Activated CD4-positive, CD25-positive, alpha-beta regulatory T cell (primary cell): ENCODE measurements at regions not wholly inside any gene's neighbourhood (a gene's known extent, or its start where the extent isn't known, plus 50 kb on each side); places are given as distances from the start of the nearest gene placed in this dataset.

Experiments used
- DNase-seq, 4 experiments: peaks; one replicate each; lab custom pipeline; 2025; lab: John Stamatoyannopoulos, UW

DNA sequence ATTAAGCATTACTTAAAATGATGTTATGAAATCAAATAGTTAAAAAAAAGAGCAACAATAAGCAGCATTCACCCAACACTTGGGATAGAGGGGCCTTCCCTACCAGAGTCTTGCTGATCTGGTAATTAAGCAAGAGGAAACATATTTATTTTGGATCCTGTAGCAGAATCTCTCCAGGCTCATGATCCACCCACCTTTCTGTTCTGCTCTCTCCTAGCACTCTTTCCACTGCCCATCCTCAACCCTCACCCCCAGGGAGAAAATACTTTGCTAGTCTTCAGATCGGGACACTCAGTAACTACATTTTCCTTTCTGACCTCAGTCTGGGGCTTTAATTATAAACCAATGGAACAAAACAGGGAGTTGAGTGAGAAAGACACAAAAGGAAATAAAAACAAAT, 1541.9 kb downstream of the AACS start:
- no peak for DNase-seq

DNA sequence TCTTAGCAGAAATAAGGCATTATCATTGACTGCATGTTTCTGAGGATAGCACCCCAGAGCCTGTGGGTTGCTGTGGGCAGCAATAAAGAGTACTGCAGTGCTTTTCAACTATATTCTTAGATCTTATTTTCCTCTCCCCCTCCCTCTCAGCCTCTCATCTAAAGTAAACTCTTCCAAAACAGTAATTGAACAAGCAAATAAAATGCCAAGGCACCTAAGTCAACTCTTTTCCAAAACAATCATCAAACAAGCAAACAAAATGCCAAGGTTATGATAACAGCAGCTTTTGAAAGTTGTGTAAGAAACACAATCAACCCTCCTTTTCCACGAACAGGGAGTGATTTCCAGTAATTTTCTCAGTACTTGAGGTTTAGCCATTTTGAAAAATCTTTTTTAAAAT, 1542.6 kb downstream of the AACS start:
- DNase-seq: no peak

DNA sequence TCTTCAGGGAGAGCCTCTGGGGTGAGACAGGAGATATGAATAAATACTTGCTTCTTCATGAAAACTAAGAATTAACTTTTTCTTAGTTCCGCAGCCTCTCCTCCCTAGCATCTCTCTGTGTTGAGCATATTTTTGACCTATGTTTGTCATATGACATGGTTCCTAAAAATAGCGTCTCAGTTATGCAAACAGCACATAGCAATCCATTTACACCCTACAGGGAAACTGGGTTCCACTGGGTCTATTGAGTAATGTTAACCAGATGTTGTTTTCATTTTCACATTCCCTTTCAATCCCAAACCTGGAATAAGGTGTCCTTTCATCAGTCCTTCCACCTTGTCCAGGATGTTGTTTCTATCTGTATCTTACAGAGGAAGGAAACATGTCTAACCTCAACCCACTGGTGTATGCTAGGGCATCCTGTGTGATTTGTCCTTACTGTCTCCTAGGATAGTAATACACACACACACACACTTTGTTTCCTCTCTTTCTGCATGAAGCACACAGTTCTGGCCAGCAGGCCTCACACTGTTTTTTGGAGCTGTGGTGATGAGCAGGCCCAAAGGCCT, 1543.5 kb downstream of the AACS start:
- no peak for DNase-seq

DNA sequence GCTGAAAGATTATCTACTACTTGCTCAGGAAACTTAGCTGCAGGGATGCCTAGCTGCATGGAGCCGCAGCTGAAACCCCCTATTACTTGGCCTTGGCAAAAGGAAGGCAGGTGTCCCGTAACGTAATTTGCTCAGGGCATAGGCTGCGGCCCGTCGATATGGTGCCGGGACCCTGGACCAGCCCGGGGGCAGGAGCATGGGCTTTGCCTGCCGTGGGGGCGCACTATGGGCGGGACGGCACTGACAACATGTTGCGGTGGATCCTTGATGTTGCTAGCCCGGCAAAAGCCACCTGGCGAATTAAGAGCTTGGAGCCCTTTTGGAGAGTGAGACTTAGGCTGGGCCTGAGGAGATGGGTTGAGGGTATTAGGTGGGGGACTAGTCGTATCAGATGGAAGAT, 1551.2 kb downstream of the AACS start:
- DNase-seq: no peak

DNA sequence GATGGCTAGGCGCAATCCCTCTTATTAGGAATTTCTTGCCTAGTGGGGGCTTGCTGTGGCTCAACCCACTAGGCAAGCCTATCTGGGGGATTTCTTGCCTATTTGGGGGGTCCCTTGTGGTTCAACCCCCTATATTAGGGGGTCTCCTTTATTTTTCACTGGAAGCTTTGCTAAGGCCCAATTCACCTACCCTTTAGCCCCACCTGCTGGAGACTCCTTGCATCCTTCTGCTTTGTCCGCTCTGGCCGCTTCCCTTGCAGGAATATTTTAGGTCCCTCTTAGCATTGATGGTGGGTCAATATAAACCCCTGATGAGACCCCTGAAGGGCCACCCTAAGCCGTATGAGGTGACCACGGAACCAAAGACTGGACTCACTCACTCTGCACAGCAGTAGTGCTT, 1552.1 kb downstream of the AACS start:
- no peak for DNase-seq

DNA sequence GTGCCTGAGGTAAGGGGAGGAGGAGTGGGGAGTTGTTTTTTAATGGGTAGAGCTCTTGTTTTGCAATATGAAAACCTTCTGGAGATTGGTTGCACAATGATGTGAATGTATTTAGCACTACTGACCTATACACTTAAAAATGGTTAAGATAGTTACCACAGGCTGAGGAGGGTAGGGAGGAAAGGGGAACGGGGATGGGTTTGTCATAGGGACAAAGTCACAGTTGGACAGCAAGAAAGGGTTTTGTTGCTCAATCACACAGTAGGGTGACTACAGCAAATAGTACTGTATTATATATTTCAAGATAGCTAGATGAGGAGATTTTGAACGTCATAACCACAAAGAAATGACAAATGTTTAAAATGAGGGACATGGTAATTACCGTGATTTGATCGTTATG, 1562.4 kb downstream of the AACS start:
- no peak for DNase-seq

DNA sequence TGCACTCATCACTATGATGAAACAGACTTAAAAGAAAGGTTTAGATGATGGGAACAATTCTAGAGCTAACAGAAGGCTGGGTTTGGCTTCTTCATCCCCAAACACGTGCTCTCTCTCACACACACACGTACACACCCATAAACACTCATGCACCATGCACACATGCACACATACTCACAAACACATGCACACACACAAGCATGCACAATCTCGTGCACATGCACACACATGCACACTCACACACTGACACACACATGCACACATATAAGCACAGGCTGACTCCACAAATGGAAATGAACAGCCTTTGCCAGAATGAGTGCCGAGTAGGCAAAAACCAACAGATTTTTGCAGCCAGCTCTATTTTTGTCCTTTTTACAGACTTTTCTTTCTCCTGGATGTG, 1571.6 kb downstream of the AACS start:
- no peak for DNase-seq

DNA sequence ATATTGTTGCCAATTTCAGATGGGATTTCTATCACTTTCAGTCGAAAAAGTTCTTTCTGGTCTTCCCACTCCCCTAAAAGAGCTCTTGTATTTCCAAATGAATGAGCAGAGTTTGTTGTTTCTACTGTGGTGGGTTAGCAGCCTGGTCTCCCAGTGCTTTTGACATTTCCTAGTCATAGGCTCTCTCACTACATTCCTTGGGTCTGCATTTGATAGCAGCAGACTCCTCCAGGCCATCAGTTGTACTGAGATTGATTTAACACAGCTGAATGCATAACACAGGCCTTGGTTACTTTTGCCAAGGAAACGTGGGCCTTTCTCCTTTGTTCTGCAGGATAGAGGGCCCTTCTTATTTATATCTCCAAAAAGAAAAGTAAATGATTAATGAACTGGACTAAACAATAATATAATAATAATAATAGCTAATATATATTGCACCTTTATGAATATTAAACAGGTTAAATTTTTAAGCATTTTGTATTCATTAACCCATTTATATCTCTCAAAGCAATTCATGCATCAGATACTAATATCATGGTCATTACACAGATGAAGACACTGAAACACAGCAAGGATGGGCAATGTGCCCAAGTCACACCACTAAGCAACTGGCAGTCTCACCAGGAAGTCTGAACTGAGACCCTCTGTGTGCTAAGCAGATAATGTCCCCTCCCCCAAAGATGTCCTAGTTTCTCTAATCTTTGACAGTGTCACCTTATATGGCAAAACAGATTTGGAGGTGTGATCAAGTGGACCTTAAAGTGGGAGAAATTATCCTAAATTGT, 1579.2 kb downstream of the AACS start:
- no peak for DNase-seq

DNA sequence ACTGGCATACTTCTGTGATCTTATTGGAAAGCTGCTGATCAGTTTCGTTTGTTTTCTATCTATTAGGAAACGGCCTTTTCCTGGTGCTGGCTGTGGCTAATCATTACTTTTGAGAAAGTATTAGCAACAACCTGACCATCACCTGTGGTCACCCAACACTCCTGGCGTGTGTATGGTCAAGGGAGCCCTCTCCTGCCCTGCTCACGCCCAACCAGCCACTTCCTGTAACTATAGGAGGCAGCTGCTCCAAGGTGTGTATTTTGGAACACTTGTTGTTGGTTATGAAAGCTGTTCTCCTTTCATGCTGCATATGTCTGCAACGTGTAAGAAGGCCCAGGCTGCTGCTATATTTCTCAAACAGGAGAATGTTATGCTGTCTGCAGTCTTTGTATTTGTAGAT, 1582.8 kb downstream of the AACS start:
- no peak for DNase-seq

DNA sequence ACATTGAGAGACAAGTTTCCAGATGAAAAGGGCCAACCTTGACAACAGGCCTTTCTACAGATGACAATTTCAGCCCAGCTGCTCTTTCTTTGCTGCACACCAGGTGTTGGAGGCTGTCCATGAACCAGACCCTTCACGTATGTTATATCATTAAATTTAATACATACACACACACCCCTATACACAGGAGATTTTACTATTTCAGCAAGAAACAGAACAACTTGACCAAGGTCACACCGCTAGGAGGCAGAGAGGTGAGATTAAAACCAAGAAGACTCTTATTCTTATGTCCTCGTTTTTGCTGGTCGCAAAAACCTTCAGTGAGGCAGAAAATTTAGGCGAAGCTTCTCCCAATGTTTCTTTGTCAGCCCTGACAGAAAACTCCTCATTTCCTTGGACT, 1585.9 kb downstream of the AACS start:
- no peak for DNase-seq

DNA sequence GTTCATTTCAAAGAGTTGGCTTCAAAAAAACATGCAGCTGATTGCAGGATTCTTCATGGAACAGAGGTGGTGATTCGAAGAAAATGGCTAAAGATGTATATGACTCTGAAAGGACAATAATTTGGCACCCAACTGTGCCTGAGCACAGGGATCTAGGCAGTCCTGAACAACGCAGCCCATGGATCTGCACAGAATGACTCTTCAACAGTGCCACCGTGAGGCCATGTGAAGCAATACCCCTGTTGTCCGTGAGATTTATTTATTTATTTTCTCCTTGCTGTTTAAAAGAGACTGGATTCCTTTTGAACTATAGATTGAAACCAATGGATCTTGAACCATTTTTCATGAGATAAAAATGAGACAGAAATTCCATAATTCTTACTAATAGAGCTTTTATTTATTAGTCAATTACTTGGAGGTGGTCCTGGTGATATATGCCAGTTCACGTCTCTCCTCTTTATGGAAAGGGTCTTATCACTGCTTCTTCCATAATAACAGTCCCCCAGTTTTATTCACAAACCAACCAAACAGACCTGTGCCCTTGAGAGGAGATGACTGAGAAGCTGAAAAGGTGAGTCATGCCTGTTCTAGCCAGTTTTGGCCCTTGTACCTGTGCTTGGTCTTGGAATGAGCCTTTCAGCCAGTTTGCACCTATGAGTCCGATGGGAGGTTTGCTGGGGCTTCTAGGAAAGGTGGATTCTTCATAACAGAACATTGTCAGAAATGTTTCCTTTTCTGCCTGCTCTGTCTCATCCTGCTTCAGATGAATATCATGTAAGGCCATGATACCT, 1598.3 kb downstream of the AACS start:
- DNase-seq: no peak

DNA sequence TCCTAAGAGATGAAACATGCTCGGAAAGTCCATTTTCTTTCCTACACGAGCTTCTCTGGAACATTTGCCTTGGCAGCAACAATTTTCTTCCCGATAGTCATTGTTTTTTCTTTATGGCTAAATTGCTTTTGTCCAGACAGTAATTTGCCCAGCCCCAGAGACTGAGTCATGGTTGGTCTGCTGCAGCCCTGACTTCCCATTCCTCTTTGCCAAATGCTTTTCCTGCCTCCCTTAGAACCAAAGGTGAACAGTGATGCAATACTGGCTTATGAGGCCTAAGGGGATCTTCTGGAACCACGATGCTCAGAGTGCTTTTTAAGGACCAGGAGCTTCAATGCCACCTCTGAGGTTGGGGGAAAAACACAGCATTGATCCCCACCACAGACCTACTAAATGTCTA, 1599.6 kb upstream of the TMEM132C start:
- no peak for DNase-seq

DNA sequence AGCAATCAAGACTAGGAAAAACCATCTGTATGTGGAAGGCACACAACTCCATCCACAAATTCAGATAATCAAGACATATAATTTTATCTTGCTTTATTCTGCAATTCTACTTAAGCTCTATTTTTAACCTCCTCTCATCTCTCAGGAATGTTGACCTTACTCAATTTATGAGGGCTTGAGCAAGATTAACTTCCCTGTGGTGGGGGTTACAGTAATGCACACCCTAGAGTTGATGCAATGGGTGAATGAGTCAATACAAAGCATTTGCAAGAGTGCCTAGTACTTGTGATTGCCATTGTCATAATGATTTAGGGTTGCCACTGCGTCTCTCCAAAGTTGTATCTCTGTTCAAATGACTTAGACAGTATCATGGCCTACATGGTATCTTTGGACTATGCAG, 1598.4 kb upstream of the TMEM132C start:
- no peak for DNase-seq

DNA sequence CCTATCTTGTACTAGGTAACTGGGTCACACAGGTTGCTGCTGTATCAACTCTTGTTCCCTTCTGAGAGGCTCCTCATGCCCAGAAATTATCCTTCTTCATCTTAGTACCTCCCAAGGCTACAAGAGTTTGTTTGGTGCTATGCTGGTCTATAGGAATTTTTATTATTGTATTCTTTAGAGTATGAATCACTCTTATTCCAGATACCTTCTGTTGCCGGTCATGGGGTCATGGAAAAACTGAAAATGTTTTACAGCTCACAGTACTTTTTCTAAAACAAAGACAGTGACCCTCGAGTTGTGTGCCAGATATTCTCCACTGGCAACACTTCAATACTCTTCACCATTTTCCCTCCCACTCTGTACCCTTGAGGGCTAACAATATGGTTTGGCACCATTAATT, 1598.0 kb upstream of the TMEM132C start:
- no peak for DNase-seq

DNA sequence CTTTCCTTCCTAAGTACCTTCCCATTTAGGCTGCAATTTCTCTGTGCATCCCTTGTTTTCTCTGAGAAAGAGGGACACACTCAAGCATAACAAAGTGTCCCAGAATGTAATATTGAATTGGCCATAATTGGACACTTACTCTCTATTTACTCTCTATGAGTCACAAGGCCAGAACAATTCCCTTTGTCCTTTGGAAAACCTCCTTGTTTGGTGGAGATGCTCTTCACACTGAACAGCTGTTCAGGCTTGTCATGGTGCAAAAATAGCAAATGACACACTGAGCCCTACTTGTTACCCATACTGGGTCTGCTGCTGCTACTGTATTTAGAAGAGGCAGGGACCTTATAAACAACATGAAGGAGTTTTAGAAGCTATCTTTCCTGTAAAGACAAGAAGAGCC, 1590.5 kb upstream of the TMEM132C start:
- no peak for DNase-seq

DNA sequence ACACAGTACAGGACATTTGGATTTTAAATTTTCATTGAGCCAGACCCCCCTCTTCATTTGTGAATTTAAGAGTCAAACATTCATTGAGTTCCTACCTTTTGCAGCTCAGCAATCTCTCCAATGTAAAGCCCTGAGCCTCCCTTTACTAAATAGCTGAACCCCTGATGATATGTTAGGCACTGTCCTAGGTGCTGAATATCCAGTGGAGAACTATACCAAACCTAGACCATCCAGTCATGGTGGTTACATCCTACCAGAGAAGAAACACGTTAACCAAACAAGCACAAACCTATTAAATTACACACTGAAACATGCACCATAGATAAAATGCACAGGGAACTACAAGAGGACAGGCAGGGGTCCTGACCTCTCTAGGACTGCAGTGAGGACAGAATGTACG, 1585.3 kb upstream of the TMEM132C start:
- no peak for DNase-seq

DNA sequence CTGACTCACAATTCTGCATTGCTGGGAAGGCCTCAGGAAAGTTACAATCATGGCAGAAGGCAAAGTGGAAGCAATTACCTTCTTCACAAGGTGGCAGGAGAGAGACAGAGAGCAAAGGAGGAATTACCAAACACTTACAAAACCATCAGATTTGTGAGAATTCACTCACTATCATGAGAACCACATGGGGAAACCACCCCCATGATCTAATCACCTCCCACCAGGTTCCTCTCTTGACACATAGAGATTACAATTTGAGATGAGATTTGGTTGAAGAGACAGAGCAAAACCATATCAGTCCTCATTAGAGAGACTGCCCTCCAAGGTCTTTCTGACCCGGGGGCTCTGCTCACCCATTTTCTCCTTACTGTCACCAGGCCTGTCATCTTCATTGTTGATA, 1582.3 kb upstream of the TMEM132C start:
- DNase-seq: no peak

DNA sequence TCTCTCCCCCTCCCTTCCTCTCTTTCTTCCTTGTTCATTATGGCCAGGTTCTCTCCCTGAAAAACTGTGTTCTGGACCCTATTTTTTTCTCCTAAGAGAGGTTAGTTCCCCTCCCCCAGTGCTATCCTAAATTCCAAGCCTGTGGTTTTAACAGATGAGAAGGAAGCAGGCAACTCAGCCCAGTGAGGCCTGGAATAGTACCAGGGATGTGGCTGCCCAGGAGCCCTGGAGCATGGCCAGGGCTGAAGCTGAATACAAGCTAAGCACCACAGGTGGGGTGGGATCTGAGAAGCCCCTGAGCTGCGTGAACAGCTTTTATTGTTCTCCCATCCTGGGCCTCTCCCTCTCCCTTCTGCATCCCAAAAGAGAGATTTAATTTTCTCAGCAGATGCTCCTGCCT, 1581.3 kb upstream of the TMEM132C start:
- DNase-seq: no peak

DNA sequence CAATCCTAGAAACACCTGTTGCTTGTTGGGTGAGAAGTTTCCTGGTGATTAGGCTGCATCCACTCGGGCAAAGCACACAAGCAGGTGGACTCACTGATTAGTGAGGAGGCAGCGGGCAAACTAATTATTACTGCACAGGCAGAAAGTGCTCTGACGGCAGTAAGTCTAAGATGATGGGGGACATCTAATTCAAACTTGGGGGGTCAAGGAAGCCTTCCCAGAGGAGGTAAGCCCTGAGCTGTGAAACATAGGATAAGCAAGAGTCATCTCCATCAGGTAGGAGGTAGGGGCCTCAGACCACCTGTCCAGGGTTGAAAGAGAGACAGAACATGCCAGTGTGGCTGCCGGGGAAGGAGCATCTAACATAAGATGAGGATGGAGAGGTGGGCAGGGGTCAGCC, 1578.4 kb upstream of the TMEM132C start:
- no peak for DNase-seq

DNA sequence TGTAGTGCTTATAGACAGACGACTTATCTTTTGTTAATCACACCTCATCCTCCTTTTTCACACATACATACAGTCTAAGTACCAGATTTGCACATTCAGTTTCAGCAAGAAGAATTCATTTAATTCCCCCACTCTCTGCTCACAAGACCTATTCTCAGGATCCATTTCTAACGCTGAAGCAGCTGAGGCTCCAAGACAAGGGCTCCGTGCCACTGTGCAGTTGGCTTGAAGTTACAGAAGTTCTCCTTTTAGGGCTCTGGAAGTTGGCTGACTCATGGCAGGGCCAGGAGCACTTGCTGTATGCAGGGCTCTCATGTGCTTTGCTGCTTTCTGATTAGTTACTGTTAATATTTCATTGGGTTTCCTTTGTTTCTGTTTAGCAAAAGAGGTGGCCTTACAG, 1566.9 kb upstream of the TMEM132C start:
- DNase-seq: no peak

DNA sequence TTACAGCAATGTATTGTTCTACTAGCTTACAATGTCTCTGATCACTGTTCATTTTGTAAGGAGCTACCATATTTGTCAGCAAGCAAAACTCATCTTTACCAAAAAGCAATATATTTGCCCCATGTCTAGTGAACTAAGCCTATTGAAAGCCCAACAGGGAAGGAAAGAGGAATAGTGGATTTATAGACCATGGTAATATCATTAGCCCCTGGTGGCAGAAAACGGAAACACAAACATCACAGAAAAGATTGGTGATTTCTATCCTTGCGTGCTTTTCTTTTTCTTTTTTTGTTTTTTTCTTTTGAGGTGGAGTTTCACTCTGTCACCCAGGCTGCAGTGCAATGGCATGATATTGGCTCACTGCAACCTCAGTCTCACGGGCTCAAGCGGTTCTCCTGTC, 1562.4 kb upstream of the TMEM132C start:
- DNase-seq: no peak

DNA sequence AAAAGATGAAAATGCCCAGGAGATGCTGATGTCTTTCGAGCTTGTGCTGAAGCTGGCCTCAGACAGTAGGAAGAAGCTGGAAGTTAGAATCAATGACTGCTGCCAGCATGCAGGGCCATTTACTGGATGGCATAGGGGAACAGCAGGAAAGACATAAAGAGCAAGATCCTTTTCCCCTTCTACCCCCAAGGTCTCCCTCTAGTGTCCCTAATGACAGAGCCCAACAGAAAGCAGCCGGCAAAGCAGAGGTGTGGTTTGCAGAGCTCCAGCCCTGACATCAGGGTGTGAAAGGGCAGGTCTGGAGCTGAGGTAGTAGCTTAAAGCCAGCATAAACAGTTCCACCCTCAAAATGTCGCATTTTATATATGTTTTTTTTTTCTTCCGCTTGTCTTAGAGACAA, 1560.7 kb upstream of the TMEM132C start:
- DNase-seq: no peak

DNA sequence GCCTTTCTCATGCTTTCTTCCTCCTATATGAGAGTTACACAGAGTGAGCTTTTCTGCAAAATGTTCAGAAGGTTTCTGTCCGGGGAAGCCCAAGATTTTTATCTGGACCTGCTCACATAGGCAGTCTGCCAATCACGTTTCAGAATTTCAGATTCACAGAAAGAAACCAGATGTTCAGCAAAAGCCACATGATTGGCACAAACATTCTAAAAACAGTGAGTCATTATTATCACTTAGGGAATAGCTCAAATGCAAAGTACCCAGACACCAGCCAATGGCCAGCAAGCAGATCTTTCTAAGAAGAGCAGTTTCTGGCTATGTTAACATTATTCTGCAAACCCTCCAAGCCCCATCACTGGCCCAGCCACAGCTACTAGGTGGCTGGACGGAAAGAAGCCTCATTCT, 1558.5 kb upstream of the TMEM132C start:
- no peak for DNase-seq
